GM23248 (cell line): ENCODE measurements at regions not wholly inside any gene's neighbourhood (a gene's known extent, or its start where the extent isn't known, plus 50 kb on each side); places are given as distances from the start of the nearest gene placed in this dataset.

ENCODE experiments used
- DNase-seq: peaks from one replicate; pipeline ENCODE4 v3.0.0-alpha.2; 2015
- H2AFZ ChIP-seq: fragments of 200-600 bp; sonication (generic); 2 replicates; pipeline ENCODE4 v1.6.1; 2016; ENCODE audit warnings: antibody characterized with exemption
- H3F3A ChIP-seq: fragments of 200-600 bp; sonication (generic); 2 replicates; pipeline ENCODE4 v1.6.1; 2016; ENCODE audit warnings: mild to moderate bottlenecking, antibody characterized with exemption, mixed run types; ENCODE audit not compliant: insufficient read depth
- H3K27ac ChIP-seq: fragments of 200-600 bp; sonication (generic); 2 replicates; pipeline ENCODE4 v1.5.1; 2016; ENCODE audit warnings: mild to moderate bottlenecking
- H3K27me3 ChIP-seq: fragments of 200-600 bp; sonication (generic); replicated peaks from 2 replicates; pipeline ENCODE4 v1.6.1; 2016; ENCODE audit warnings: mild to moderate bottlenecking; ENCODE audit not compliant: insufficient read depth
- H3K36me3 ChIP-seq: fragments of 200-600 bp; sonication (generic); 2 replicates; pipeline ENCODE4 v1.6.1; 2016; ENCODE audit warnings: low read depth, mild to moderate bottlenecking
- H3K4me1 ChIP-seq: fragments of 200-600 bp; sonication (generic); 2 replicates; pipeline ENCODE4 v1.6.1; 2016; ENCODE audit warnings: mild to moderate bottlenecking; ENCODE audit not compliant: insufficient read depth
- H3K4me2 ChIP-seq: fragments of 200-600 bp; sonication (generic); one replicate; pipeline ENCODE4 v1.6.1; 2016; ENCODE audit warnings: mild to moderate bottlenecking; ENCODE audit not compliant: unreplicated experiment
- H3K4me3 ChIP-seq: fragments of 200-600 bp; sonication (generic); 2 replicates; pipeline ENCODE4 v1.5.1; 2016; ENCODE audit warnings: mild to moderate bottlenecking
- H3K79me2 ChIP-seq: fragments of 200-600 bp; sonication (generic); 2 replicates; pipeline ENCODE4 v1.6.1; 2016; ENCODE audit warnings: mild to moderate bottlenecking; ENCODE audit not compliant: insufficient read depth
- H3K9ac ChIP-seq: fragments of 200-600 bp; sonication (generic); 2 replicates; pipeline ENCODE4 v1.6.1; 2016; ENCODE audit warnings: mild to moderate bottlenecking
- H3K9me2 ChIP-seq: fragments of 200-600 bp; sonication (generic); 2 replicates; pipeline ENCODE4 v1.6.1; 2016; ENCODE audit warnings: mixed run types, mild to moderate bottlenecking, moderate library complexity; ENCODE audit not compliant: insufficient read depth
- H3K9me3 ChIP-seq: fragments of 200-600 bp; sonication (generic); one replicate; pipeline ENCODE4 v1.6.1; 2017; ENCODE audit warnings: low read depth
- H4K20me1 ChIP-seq: fragments of 200-600 bp; sonication (generic); 2 replicates; pipeline ENCODE4 v1.6.0; 2016; ENCODE audit not compliant: insufficient read depth
- EZH2 ChIP-seq: fragments of 200-600 bp; sonication (generic); IDR thresholded peaks from 2 replicates; pipeline ENCODE4 v1.6.1; 2018; ENCODE audit warnings: antibody characterized with exemption, mild to moderate bottlenecking; ENCODE audit not compliant: insufficient read depth, poor library complexity, severe bottlenecking
- EZH2phosphoT487 ChIP-seq: fragments of 200-600 bp; sonication (generic); IDR thresholded peaks from 2 replicates; pipeline ENCODE4 v1.6.1; 2018; ENCODE audit warnings: antibody characterized with exemption, moderate library complexity, mild to moderate bottlenecking, low read depth; ENCODE audit not compliant: insufficient read depth
- whole genome bisulfite sequencing, 2 experiments: methylation state at CpG; one replicate each; pipeline ENCODE4 v1.1.6; 2015 to 2017; ENCODE audit warnings: low lambda C conversion rate in 2 of 2, low coverage in 1 of 2; ENCODE audit errors: missing lambda C conversion rate in 2 of 2; 5-methylcytosine and 5-hydroxymethylcytosine counted together
- in situ Hi-C: fragments of 300-500 bp; cut with MboI; formaldehyde crosslinking; loops from 2 replicates; pipeline ENCODE4 v1.15.0; 2020

- in situ Hi-C loops, result no loop called here
- TF ChIP-seq EZH2 (no peak), EZH2phosphoT487 (no peak)
Measured at GRCh38 chr5:92484484-92484883, 1096.5 kb downstream of the NR2F1-AS1 start.

GRCh38 chr5:92472981-92473566 is 1090.0 kb upstream of the ARRDC3 start:
- Histone ChIP-seq H4K20me1 (no peaks in the 10 kb centered on the region), H3K4me2 (no peak overlapping the region), H3K4me3 (no peak overlapping the region), H3K27me3 (no peaks in the 10 kb centered on the region), H2AFZ (no peak overlapping the region), H3K9ac (no peak overlapping the region), H3K9me2 (no peaks in the 10 kb centered on the region), H3K27ac (no peak overlapping the region), H3F3A (no peaks in the 10 kb centered on the region), H3K9me3 (no peaks in the 10 kb centered on the region), H3K79me2 (no peaks in the 10 kb centered on the region), H3K36me3 (no peaks in the 10 kb centered on the region), H3K4me1 (no peaks in the 10 kb centered on the region)
- no peak for DNase-seq
- in situ Hi-C loops, result no loop called here
- TF ChIP-seq EZH2 (no peak), EZH2phosphoT487 (no peak)
- 0 to 25% methylated on average over 1 of the region's 1 CpG for WGBS, 2 experiments

More at GRCh38 chr5:92484484-92484883, 1096.5 kb downstream of the NR2F1-AS1 start:
- no peaks in the 10 kb centered on the region for H4K20me1 ChIP-seq
- DNase-seq, result no peak
- H3K9ac ChIP-seq, result no peak overlapping the region
- no peaks in the 10 kb centered on the region for H3K9me3 ChIP-seq
- no peaks in the 10 kb centered on the region for H3K36me3 ChIP-seq
- no peak overlapping the region for H3K27ac ChIP-seq
- no peak overlapping the region for H3K4me3 ChIP-seq
- no peak overlapping the region for H2AFZ ChIP-seq
- H3K27me3 ChIP-seq, result no peaks in the 10 kb centered on the region
- 0 out of 2 replicates have a peak, but pooled peaks cover 4% of the 10 kb centered on the region for H3K9me2 ChIP-seq
- no peaks in the 10 kb centered on the region for H3F3A ChIP-seq
- no peak overlapping the region for H3K4me2 ChIP-seq
- no peaks in the 10 kb centered on the region for H3K79me2 ChIP-seq
- no peaks in the 10 kb centered on the region for H3K4me1 ChIP-seq

GRCh38 chr5:92471861-92472260 is 1088.7 kb upstream of the ARRDC3 start:
- H3K4me1 ChIP-seq, result no peaks in the 10 kb centered on the region
- H3K9ac ChIP-seq, result no peak overlapping the region
- H2AFZ ChIP-seq, result no peak overlapping the region
- H3K4me3 ChIP-seq, result no peak overlapping the region
- H3K4me2 ChIP-seq, result no peak overlapping the region
- H3F3A ChIP-seq, result no peaks in the 10 kb centered on the region
- no peak for TF ChIP-seq EZH2phosphoT487
- no peak for TF ChIP-seq EZH2
- no peaks in the 10 kb centered on the region for H3K27me3 ChIP-seq
- H3K36me3 ChIP-seq, result no peaks in the 10 kb centered on the region
- no peaks in the 10 kb centered on the region for H3K9me2 ChIP-seq
- WGBS, 2 experiments, result 73 to 78% methylated on average over 2 of the region's 2 CpGs
- in situ Hi-C loops, result no loop called here
- H4K20me1 ChIP-seq, result no peaks in the 10 kb centered on the region
- DNase-seq, result no peak
- no peaks in the 10 kb centered on the region for H3K9me3 ChIP-seq
- no peak overlapping the region for H3K27ac ChIP-seq
- no peaks in the 10 kb centered on the region for H3K79me2 ChIP-seq

GRCh38 chr5:92470770-92471169 is 1087.7 kb upstream of the ARRDC3 start:
- TF ChIP-seq EZH2 (no peak), EZH2phosphoT487 (no peak)
- Histone ChIP-seq H3K4me1 (no peaks in the 10 kb centered on the region), H2AFZ (no peak overlapping the region), H3K4me2 (no peak overlapping the region), H3K27me3 (no peaks in the 10 kb centered on the region), H3K4me3 (no peak overlapping the region), H3K9me2 (no peaks in the 10 kb centered on the region), H3K9ac (no peak overlapping the region), H3F3A (no peaks in the 10 kb centered on the region), H4K20me1 (no peaks in the 10 kb centered on the region), H3K36me3 (no peaks in the 10 kb centered on the region), H3K79me2 (no peaks in the 10 kb centered on the region), H3K9me3 (no peaks in the 10 kb centered on the region), H3K27ac (no peak overlapping the region)
- in situ Hi-C loops, result no loop called here
- DNase-seq, result no peak

GRCh38 chr5:92468295-92468694 is 1085.2 kb upstream of the ARRDC3 start:
- Histone ChIP-seq H3K9ac (no peak overlapping the region), H3K27me3 (no peaks in the 10 kb centered on the region), H3K27ac (no peak overlapping the region), H3K4me3 (no peak overlapping the region), H3K79me2 (no peaks in the 10 kb centered on the region), H3K9me3 (no peaks in the 10 kb centered on the region), H4K20me1 (no peaks in the 10 kb centered on the region), H3K9me2 (no peaks in the 10 kb centered on the region), H3K4me2 (no peak overlapping the region), H3K36me3 (no peaks in the 10 kb centered on the region), H2AFZ (no peak overlapping the region; the same call in 1 of the 2 replicates), H3K4me1 (no peaks in the 10 kb centered on the region), H3F3A (no peaks in the 10 kb centered on the region)
- no peak for DNase-seq
- in situ Hi-C loops, result no loop called here
- no peak for TF ChIP-seq EZH2
- no peak for TF ChIP-seq EZH2phosphoT487
- WGBS, 2 experiments, result 23 to 28% methylated on average over 4 of the region's 4 CpGs
